ENCODE measurements at regions not wholly inside any gene's neighbourhood (a gene's known extent, or its start where the extent isn't known, plus 50 kb on each side); places are given as distances from the start of the nearest gene placed in this dataset.

GRCh38 chr3:103653996-103654395 is 1219.2 kb downstream of the ZPLD1 start:
- TF ChIP-seq CTCF (IDR thresholded peaks at IDR 0.05; ENCODE audit: poor library complexity, severe bottlenecking): no peak
- TF ChIP-seq POLR2AphosphoS5 (IDR thresholded peaks at IDR 0.05): no peak
- TF ChIP-seq TAF1 (IDR thresholded peaks at IDR 0.05; ENCODE audit: low read depth): no peak
- no peak for TF ChIP-seq EZH2 (IDR thresholded peaks at IDR 0.05; ENCODE audit: borderline replicate concordance, insufficient read depth, low read length, poor library complexity, severe bottlenecking)
- no peak for TF ChIP-seq MXI1 (conservative IDR thresholded peaks at IDR 0.05; ENCODE audit: poor library complexity, severe bottlenecking)
- TF ChIP-seq REST (IDR thresholded peaks at IDR 0.05; ENCODE audit: borderline replicate concordance): no peak
- no peak for TF ChIP-seq EP300 (conservative IDR thresholded peaks at IDR 0.05; ENCODE audit: poor library complexity, severe bottlenecking)
